Ishikawa (cell line): ENCODE measurements at regions not wholly inside any gene's neighbourhood (a gene's known extent, or its start where the extent isn't known, plus 50 kb on each side); places are given as distances from the start of the nearest gene placed in this dataset.

ENCODE experiments used
- CEBPB ChIP-seq: IDR thresholded peaks from 2 replicates; pipeline ENCODE4 v1.6.1; 2012
- CREB1 ChIP-seq: IDR thresholded peaks from 2 replicates; pipeline ENCODE4 v1.6.1; 2012; ENCODE audit warnings: low read depth
- EP300 ChIP-seq: IDR thresholded peaks from 2 replicates; pipeline ENCODE4 v1.6.1; 2012; ENCODE audit warnings: borderline replicate concordance
- MAX ChIP-seq: IDR thresholded peaks from 2 replicates; pipeline ENCODE4 v1.6.1; 2012
- YY1 ChIP-seq: IDR thresholded peaks from 2 replicates; pipeline ENCODE4 v1.6.1; 2012; ENCODE audit warnings: low read depth

GRCh38 chr4:107392380-107392779 lies 327.7 kb downstream of the PAPSS1 start:
- no peak for TF ChIP-seq CREB1
- TF ChIP-seq EP300: no peak
- TF ChIP-seq YY1: no peak
- TF ChIP-seq MAX: no peak
- TF ChIP-seq CEBPB: no peak
